PC-3 (cell line): ENCODE measurements at regions not wholly inside any gene's neighbourhood (a gene's known extent, or its start where the extent isn't known, plus 50 kb on each side); places are given as distances from the start of the nearest gene placed in this dataset.

Experiments
- ATAC-seq: fragments of 200-7000 bp; cut with Tn5 transposase; 2 replicates; pipeline ENCODE4 v1.9.1; 2020; ENCODE audit warnings: mild to moderate bottlenecking, moderate library complexity
- BruUV-seq: library from RNA; stranded (reverse); fragments of 400-500 nt; replicated peaks from 2 replicates; lab custom pipeline; 2021; lab: Mats Ljungman, UMichigan
- CTCF ChIA-PET: fragments of 300-600 bp; sonication (Branson Sonifier 250); formaldehyde crosslinking; loops from one replicate; lab custom pipeline; 2022; ENCODE audit warnings: antibody characterized with exemption; lab: Charles Lee
- POLR2A ChIA-PET: fragments of 300-600 bp; sonication (Branson Sonifier 250); formaldehyde crosslinking; loops from one replicate; lab custom pipeline; 2022; ENCODE audit warnings: antibody characterized with exemption; ENCODE audit not compliant: unreplicated experiment; lab: Charles Lee
- DNase-seq: peaks from one replicate; pipeline ENCODE4 v3.0.0-alpha.2; 2015
- H2AFZ ChIP-seq: fragments of 300-600 bp; sonication (generic); 2 replicates; pipeline ENCODE4 v1.6.0; 2016; ENCODE audit warnings: antibody characterized with exemption, low read length
- H3F3A ChIP-seq: fragments of 300-600 bp; sonication (generic); one replicate; pipeline ENCODE4 v1.6.0; 2017; ENCODE audit warnings: antibody characterized with exemption, low read length, control low read depth, mild to moderate bottlenecking; ENCODE audit not compliant: unreplicated experiment
- H3K27ac ChIP-seq: fragments of 300-600 bp; sonication (generic); 2 replicates; pipeline ENCODE4 v1.5.1; 2016; ENCODE audit warnings: mild to moderate bottlenecking, low read length
- H3K27me3 ChIP-seq: fragments of 300-600 bp; sonication (generic); 2 replicates; pipeline ENCODE4 v1.6.1; 2016; ENCODE audit warnings: low read length, mixed read lengths
- H3K36me3 ChIP-seq: fragments of 300-600 bp; sonication (generic); 2 replicates; pipeline ENCODE4 v1.6.1; 2016; ENCODE audit warnings: low read depth, mixed run types, low read length, mixed read lengths
- H3K4me1 ChIP-seq: fragments of 300-600 bp; sonication (generic); 2 replicates; pipeline ENCODE4 v1.5.1; 2016; ENCODE audit warnings: low read length; ENCODE audit not compliant: insufficient read depth
- H3K4me2 ChIP-seq: fragments of 300-600 bp; sonication (generic); 2 replicates; pipeline ENCODE4 v1.6.0; 2016; ENCODE audit warnings: low read length
- H3K4me3 ChIP-seq: fragments of 300-600 bp; sonication (generic); 2 replicates; pipeline ENCODE4 v1.5.1; 2016; ENCODE audit warnings: mild to moderate bottlenecking, low read length, mixed read lengths
- H3K79me2 ChIP-seq: fragments of 300-600 bp; sonication (generic); 2 replicates; pipeline ENCODE4 v1.6.1; 2017; ENCODE audit warnings: low read length, mixed read lengths
- H3K9ac ChIP-seq: fragments of 300-600 bp; sonication (generic); 2 replicates; pipeline ENCODE4 v1.6.0; 2016; ENCODE audit warnings: mild to moderate bottlenecking, low read length
- H3K9me2 ChIP-seq: fragments of 300-600 bp; sonication (generic); replicated peaks from 2 replicates; pipeline ENCODE4 v1.6.1; 2016; ENCODE audit warnings: mixed run types, low read length, mixed read lengths
- H3K9me3 ChIP-seq: fragments of 300-600 bp; sonication (generic); 2 replicates; pipeline ENCODE4 v1.6.1; 2016; ENCODE audit warnings: low read length, mixed read lengths
- H4K20me1 ChIP-seq: fragments of 300-600 bp; sonication (generic); 2 replicates; pipeline ENCODE4 v1.6.1; 2016; ENCODE audit warnings: low read length, mixed read lengths
- CTCF ChIP-seq: fragments of 300-600 bp; sonication (generic); conservative IDR thresholded peaks from 2 replicates; pipeline ENCODE4 v1.5.1; 2017; ENCODE audit warnings: antibody characterized with exemption, low read depth, mild to moderate bottlenecking, low read length
- EZH2 ChIP-seq: fragments of 300-600 bp; sonication (generic); IDR thresholded peaks from one replicate; pipeline ENCODE4 v1.6.1; 2017; ENCODE audit warnings: antibody characterized with exemption, mild to moderate bottlenecking, low read length; ENCODE audit not compliant: unreplicated experiment
- EZH2phosphoT487 ChIP-seq: fragments of 300-600 bp; sonication (generic); IDR thresholded peaks from 2 replicates; pipeline ENCODE4 v1.6.1; 2018; ENCODE audit warnings: mild to moderate bottlenecking, antibody characterized with exemption, low read length, borderline replicate concordance
- intact Hi-C: fragments of 100-400 bp; cut with micrococcal nuclease; formaldehyde crosslinking; loops from 2 replicates; pipeline ENCODE4 v1.9.0; 2023

- intact Hi-C loops: no loop called here
- Histone ChIP-seq H3K4me3 (no peak overlapping the region), H3K4me2 (no peak overlapping the region), H3K27me3 (peaks cover 70% of the 10 kb centered on the region), H3K9ac (no peak overlapping the region), H3K36me3 (no peaks in the 10 kb centered on the region), H3K27ac (no peak overlapping the region), H4K20me1 (no peaks in the 10 kb centered on the region), H3K9me3 (no peaks in the 10 kb centered on the region), H2AFZ (no peak overlapping the region), H3K4me1 (no peaks in the 10 kb centered on the region), H3K79me2 (no peaks in the 10 kb centered on the region), H3K9me2 (no peaks in the 10 kb centered on the region), H3F3A (no peaks in the 10 kb centered on the region)
- TF ChIP-seq EZH2phosphoT487 (no peak), CTCF (no peak), EZH2 (no peak)
- CTCF ChIA-PET: no interaction called here
- no peak for DNase-seq
- POLR2A ChIA-PET: no interaction called here
- BruUV-seq: no TSS peak
- ATAC-seq: no peak
These were observed 108.5 kb upstream of the MYL2 start for GRCh38 chr12:111028830-111029229.

- H3K9ac ChIP-seq: no peak overlapping the region
- H3K4me2 ChIP-seq: no peak overlapping the region
- intact Hi-C loops: no loop called here
- H3K9me2 ChIP-seq: no peaks in the 10 kb centered on the region
- H3K4me1 ChIP-seq: no peaks in the 10 kb centered on the region
- H3K27ac ChIP-seq: no peak overlapping the region
- ATAC-seq (no peak), DNase-seq (no peak)
- POLR2A ChIA-PET: no interaction called here
- no peak overlapping the region for H2AFZ ChIP-seq
- H3F3A ChIP-seq: no peaks in the 10 kb centered on the region
- no TSS peak for BruUV-seq
- no peaks in the 10 kb centered on the region for H4K20me1 ChIP-seq
- no peak overlapping the region for H3K4me3 ChIP-seq
- H3K9me3 ChIP-seq: no peaks in the 10 kb centered on the region
- H3K79me2 ChIP-seq: no peaks in the 10 kb centered on the region
- H3K36me3 ChIP-seq: no peaks in the 10 kb centered on the region
- H3K27me3 ChIP-seq: peaks cover 58% of the 10 kb centered on the region
- CTCF ChIA-PET: no interaction called here
- no peak for TF ChIP-seq CTCF
- TF ChIP-seq EZH2: no peak
- TF ChIP-seq EZH2phosphoT487: no peak
These were observed 107.1 kb upstream of the MYL2 start for GRCh38 chr12:111027431-111027830.

- ATAC-seq: no peak
- CTCF ChIA-PET: no interaction called here
- intact Hi-C loops: loop anchor here (2.0 kb wide), 1 partner anchor 289 kb away; no protein-coding TSS in a partner anchor
- TF ChIP-seq EZH2phosphoT487: no peak
- TF ChIP-seq CTCF: no peak
- no peak for TF ChIP-seq EZH2
- Histone ChIP-seq H3K27ac (no peak overlapping the region), H3F3A (no peaks in the 10 kb centered on the region), H3K9ac (no peak overlapping the region), H3K79me2 (no peaks in the 10 kb centered on the region), H3K4me2 (no peak overlapping the region), H3K9me3 (no peaks in the 10 kb centered on the region), H3K9me2 (no peaks in the 10 kb centered on the region), H4K20me1 (no peaks in the 10 kb centered on the region), H2AFZ (no peak overlapping the region), H3K36me3 (no peaks in the 10 kb centered on the region), H3K27me3 (peaks cover 43% of the 10 kb centered on the region), H3K4me3 (no peak overlapping the region), H3K4me1 (no peaks in the 10 kb centered on the region)
- POLR2A ChIA-PET: interaction anchor here (0.6 kb wide), 1 partner anchor 10 kb away, joined by 4 read pairs; no protein-coding TSS in a partner anchor
- no peak for DNase-seq
- BruUV-seq: no TSS peak
These were observed 105.5 kb upstream of the MYL2 start for GRCh38 chr12:111025792-111026430.
